Loucy (cell line): ENCODE measurements at regions not wholly inside any gene's neighbourhood (a gene's known extent, or its start where the extent isn't known, plus 50 kb on each side); places are given as distances from the start of the nearest gene placed in this dataset.

Source experiments
- H2AFZ ChIP-seq: fragments of 200-600 bp; sonication (generic); 2 replicates; pipeline ENCODE4 v1.6.0; 2016; ENCODE audit warnings: antibody characterized with exemption, mild to moderate bottlenecking, low read length, moderate library complexity
- H3F3A ChIP-seq: fragments of 200-600 bp; 2 replicates; pipeline ENCODE4 v1.6.0; 2016; ENCODE audit warnings: antibody characterized with exemption, low read depth, mild to moderate bottlenecking
- H3K27me3 ChIP-seq: fragments of 200-600 bp; sonication (generic); 2 replicates; pipeline ENCODE4 v1.6.1; 2014; ENCODE audit warnings: low read length, mild to moderate bottlenecking; ENCODE audit not compliant: insufficient read depth, poor library complexity, severe bottlenecking
- H3K36me3 ChIP-seq: fragments of 200-600 bp; sonication (generic); 2 replicates; pipeline ENCODE4 v1.6.1; 2016; ENCODE audit warnings: low read length; ENCODE audit not compliant: insufficient read depth
- H3K4me1 ChIP-seq: fragments of 200-600 bp; sonication (generic); 2 replicates; pipeline ENCODE4 v1.5.1; 2014; ENCODE audit warnings: low read length, mild to moderate bottlenecking; ENCODE audit not compliant: insufficient read depth, poor library complexity, severe bottlenecking
- H3K4me2 ChIP-seq: fragments of 200-600 bp; sonication (generic); 2 replicates; pipeline ENCODE4 v1.6.0; 2014; ENCODE audit warnings: antibody characterized with exemption, low read length, low read depth, mild to moderate bottlenecking; ENCODE audit not compliant: poor library complexity, severe bottlenecking
- H3K4me3 ChIP-seq: fragments of 200-600 bp; sonication (generic); 2 replicates; pipeline ENCODE4 v1.5.1; 2014; ENCODE audit warnings: low read length, mild to moderate bottlenecking, mixed read lengths; ENCODE audit not compliant: poor library complexity, severe bottlenecking
- H3K79me2 ChIP-seq: fragments of 200-600 bp; sonication (generic); 2 replicates; pipeline ENCODE4 v1.6.1; 2014; ENCODE audit warnings: low read length; ENCODE audit not compliant: insufficient read depth
- H3K9ac ChIP-seq: fragments of 200-600 bp; sonication (generic); 2 replicates; pipeline ENCODE4 v1.6.0; 2014; ENCODE audit warnings: mild to moderate bottlenecking, low read depth, low read length, moderate library complexity; ENCODE audit not compliant: poor library complexity, severe bottlenecking
- H3K9me2 ChIP-seq: fragments of 200-600 bp; sonication (generic); replicated peaks from 2 replicates; pipeline ENCODE4 v1.6.1; 2016; ENCODE audit warnings: low read depth, low read length, mixed read lengths
- H3K9me3 ChIP-seq: fragments of 200-600 bp; sonication (generic); 2 replicates; pipeline ENCODE4 v1.6.1; 2014; ENCODE audit warnings: mild to moderate bottlenecking, antibody characterized with exemption, low read length, low read depth; ENCODE audit not compliant: insufficient read depth
- H4K20me1 ChIP-seq: fragments of 200-600 bp; sonication (generic); 2 replicates; pipeline ENCODE4 v1.6.0; 2014; ENCODE audit warnings: antibody characterized with exemption, low read length, mild to moderate bottlenecking; ENCODE audit not compliant: insufficient read depth, poor library complexity, severe bottlenecking
- CTCF ChIP-seq: fragments of 200-600 bp; sonication (generic); conservative IDR thresholded peaks from 2 replicates; pipeline ENCODE4 v1.5.1; 2014; ENCODE audit warnings: mild to moderate bottlenecking, antibody characterized with exemption, low read length
- EZH2phosphoT487 ChIP-seq: fragments of 200-600 bp; IDR thresholded peaks from 2 replicates; pipeline ENCODE4 v1.6.1; 2018; ENCODE audit warnings: antibody characterized with exemption, mild to moderate bottlenecking, moderate library complexity, borderline replicate concordance

- Histone ChIP-seq H3K4me3 (no peak overlapping the region), H3K4me2 (no peak overlapping the region), H3K9me2 (no peaks in the 10 kb centered on the region), H2AFZ (no peak overlapping the region), H4K20me1 (no peaks in the 10 kb centered on the region), H3F3A (no peaks in the 10 kb centered on the region), H3K9me3 (no peaks in the 10 kb centered on the region), H3K4me1 (no peaks in the 10 kb centered on the region), H3K79me2 (no peaks in the 10 kb centered on the region), H3K9ac (no peak overlapping the region), H3K27me3 (no peaks in the 10 kb centered on the region), H3K36me3 (no peaks in the 10 kb centered on the region)
- TF ChIP-seq EZH2phosphoT487, result no peak
- TF ChIP-seq CTCF, result peak; percentile 77
These were observed 402.9 kb downstream of the CYLC2 start for GRCh38 chr9:103397868-103398600.

GRCh38 chr9:103399535-103399934 is 404.4 kb downstream of the CYLC2 start:
- no peak overlapping the region for H2AFZ ChIP-seq
- no peaks in the 10 kb centered on the region for H3K27me3 ChIP-seq
- H3F3A ChIP-seq, result no peaks in the 10 kb centered on the region
- no peak overlapping the region for H3K4me2 ChIP-seq
- H3K4me3 ChIP-seq, result no peak overlapping the region
- H3K79me2 ChIP-seq, result no peaks in the 10 kb centered on the region
- H3K9me2 ChIP-seq, result no peaks in the 10 kb centered on the region
- H3K9ac ChIP-seq, result no peak overlapping the region
- H4K20me1 ChIP-seq, result no peaks in the 10 kb centered on the region
- H3K36me3 ChIP-seq, result no peaks in the 10 kb centered on the region
- no peaks in the 10 kb centered on the region for H3K4me1 ChIP-seq
- TF ChIP-seq CTCF (no peak), EZH2phosphoT487 (no peak)
- H3K9me3 ChIP-seq, result no peaks in the 10 kb centered on the region

- H3K4me3 ChIP-seq, result no peak overlapping the region
- H3K4me1 ChIP-seq, result no peaks in the 10 kb centered on the region
- H3K79me2 ChIP-seq, result no peaks in the 10 kb centered on the region
- no peaks in the 10 kb centered on the region for H3K9me2 ChIP-seq
- H3K27me3 ChIP-seq, result no peaks in the 10 kb centered on the region
- no peaks in the 10 kb centered on the region for H3K36me3 ChIP-seq
- no peaks in the 10 kb centered on the region for H4K20me1 ChIP-seq
- H3K9me3 ChIP-seq, result no peaks in the 10 kb centered on the region
- H3K4me2 ChIP-seq, result no peak overlapping the region
- H3K9ac ChIP-seq, result no peak overlapping the region
- no peaks in the 10 kb centered on the region for H3F3A ChIP-seq
- no peak overlapping the region for H2AFZ ChIP-seq
- TF ChIP-seq CTCF, result no peak
- no peak for TF ChIP-seq EZH2phosphoT487
These were observed 412.1 kb downstream of the CYLC2 start for GRCh38 chr9:103407260-103407659.
